NCI-H82 treated with DMSO at 0.1 percent for 48 hours (cell line): ENCODE measurements at regions not wholly inside any gene's neighbourhood (a gene's known extent, or its start where the extent isn't known, plus 50 kb on each side); places are given as distances from the start of the nearest gene placed in this dataset.
"Not testable (repeated sequence)": the region's sequence is repeated elsewhere in the genome, so short reads cannot be mapped to it uniquely, and the experiment has no call there.

ENCODE experiments used
- DNase-seq: peaks from one replicate; lab custom pipeline; 2025; ENCODE audit not compliant: unreplicated experiment; lab: John Stamatoyannopoulos, UW

DNA sequence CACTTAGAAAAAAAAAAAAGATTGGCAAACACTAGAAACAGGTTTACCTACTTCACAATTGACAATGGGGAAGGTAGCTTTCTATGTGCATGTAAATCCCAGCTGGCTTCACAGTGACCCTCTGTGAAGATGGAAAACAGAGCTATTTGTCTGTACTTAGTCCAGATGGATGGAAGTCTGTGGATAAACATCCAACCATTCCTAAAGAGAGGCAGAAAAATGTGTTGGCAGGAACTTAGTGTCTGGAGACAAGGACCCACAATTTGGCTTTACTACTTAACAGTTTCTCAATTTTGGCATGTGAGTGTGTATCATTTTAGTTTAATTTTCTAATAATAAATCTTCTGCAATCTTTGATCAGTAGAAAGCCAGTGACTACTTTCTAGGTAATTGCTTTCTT is 154.4 kb downstream of the RAD51AP2 start:
- DNase-seq, result no peak

GRCh38 chr2:17362956-17363355 is 155.3 kb downstream of the RAD51AP2 start:
- DNase-seq, result no peak

GRCh38 chr2:17355608-17356329 is 162.5 kb downstream of the RAD51AP2 start:
- DNase-seq, result no peak

DNA sequence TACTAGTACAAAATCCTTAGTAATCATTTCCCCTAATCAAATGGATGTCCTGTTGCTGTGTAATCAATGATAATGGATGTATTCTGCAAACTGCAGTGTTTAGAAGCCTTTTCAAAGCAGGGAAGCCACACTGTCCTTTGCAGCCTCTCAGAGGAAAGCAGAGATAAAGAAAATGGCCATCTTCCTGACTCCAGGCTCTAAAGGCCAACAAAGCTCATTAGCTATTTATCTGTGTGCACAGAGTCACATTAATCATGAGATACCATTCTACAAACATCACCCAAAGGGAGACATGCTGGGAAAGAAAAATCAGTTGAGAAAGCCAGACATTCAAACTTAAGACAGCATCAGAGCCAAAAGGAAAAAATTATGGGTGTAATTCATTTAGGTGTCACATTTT is 165.0 kb downstream of the RAD51AP2 start:
- DNase-seq, result no peak

DNA sequence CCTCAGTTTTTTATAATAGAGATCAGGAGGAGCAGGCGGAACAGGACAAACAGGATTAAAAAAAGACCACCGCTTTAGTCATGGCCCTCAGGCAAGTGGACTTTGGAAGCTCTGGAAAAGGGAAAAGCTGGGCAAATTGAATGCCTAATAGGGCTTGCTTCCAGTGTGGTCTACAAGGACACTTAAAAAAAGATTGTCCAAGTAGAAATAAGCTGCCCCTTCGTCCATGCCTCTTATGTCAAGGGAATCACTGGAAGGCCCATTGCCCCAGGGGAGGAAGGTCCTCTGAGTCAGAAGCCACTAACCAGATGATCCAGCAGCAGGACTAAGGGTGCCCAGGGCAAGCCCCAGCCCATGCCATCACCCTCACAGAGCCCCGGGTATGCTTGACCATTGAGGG is 175.5 kb downstream of the RAD51AP2 start:
- not testable (repeated sequence) for DNase-seq

- DNase-seq, result no peak
Measured at GRCh38 chr2:17337507-17337906, 180.7 kb downstream of the RAD51AP2 start.

GRCh38 chr2:17336458-17336857 is 181.8 kb downstream of the RAD51AP2 start:
- no peak for DNase-seq

GRCh38 chr2:17334300-17334699 is 183.9 kb downstream of the RAD51AP2 start:
- no peak for DNase-seq

- DNase-seq, result no peak
Measured at GRCh38 chr2:17331636-17332035, 186.6 kb downstream of the RAD51AP2 start.

- DNase-seq, result no peak
Measured at GRCh38 chr2:17328161-17328560, 190.1 kb downstream of the RAD51AP2 start.

DNA sequence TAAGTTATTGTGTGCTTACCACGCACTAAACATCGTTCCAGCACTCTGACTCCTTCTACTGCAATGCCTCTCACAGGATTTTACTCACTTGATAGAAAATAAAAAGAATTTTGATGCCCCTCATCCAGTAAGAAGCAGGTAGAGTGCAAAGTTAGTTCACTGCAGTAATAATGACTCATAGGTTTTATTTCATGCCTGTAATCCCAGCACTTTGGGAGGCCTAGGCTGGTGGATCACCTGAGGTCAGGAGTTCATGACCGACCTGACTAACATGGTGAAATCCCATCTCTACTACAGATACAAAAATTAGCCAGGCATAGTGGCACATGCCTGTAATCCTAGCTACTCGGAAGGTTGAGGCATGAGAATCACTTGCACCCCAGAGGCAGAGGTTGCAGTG is 190.6 kb downstream of the RAD51AP2 start:
- DNase-seq, result no peak

GRCh38 chr2:17326717-17327116 is 191.5 kb downstream of the RAD51AP2 start:
- DNase-seq, result no peak

- no peak for DNase-seq
Measured at GRCh38 chr2:17323697-17324096, 194.5 kb downstream of the RAD51AP2 start.

GRCh38 chr2:17322461-17322860 is 195.8 kb downstream of the RAD51AP2 start:
- DNase-seq, result no peak

DNA sequence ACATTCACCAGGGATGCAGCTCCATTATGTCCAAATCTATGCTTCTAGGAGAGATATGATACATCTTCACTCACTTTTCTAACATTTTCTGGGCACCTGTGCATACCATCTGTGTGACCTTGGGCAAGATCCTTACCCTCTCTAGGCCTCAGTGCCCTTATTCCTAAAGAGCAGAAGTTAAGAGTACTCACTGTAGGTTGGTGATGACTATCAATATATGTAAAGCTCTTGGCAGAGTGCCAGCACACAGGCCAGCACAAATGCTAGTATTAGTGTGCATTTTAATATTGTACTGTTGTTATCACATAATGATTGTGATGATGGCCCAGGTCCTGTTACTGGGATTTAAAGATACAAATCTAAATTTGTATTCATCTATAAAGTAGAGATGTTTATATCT is 199.2 kb downstream of the RAD51AP2 start:
- DNase-seq, result no peak

DNA sequence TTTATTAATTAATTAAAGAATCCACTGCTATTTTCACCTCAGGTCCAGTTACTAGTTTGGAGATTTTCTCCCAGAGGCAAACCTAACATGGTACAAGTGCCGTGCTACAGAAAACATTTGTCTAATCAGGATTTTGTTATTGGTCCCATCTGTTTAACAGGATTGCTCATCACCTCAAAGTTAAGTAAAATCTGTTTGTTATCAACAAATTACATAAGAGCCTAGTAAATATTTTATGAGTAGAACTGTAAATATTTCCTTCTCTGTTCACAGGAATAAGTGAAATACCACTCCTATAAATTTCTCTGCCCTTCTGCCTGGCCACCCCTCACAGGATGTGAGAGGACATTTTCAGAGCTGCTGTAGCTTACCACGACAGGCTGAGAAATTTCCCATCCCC is 200.2 kb downstream of the RAD51AP2 start:
- DNase-seq, result no peak

GRCh38 chr2:17317439-17317976 is 200.7 kb downstream of the RAD51AP2 start:
- no peak for DNase-seq

DNA sequence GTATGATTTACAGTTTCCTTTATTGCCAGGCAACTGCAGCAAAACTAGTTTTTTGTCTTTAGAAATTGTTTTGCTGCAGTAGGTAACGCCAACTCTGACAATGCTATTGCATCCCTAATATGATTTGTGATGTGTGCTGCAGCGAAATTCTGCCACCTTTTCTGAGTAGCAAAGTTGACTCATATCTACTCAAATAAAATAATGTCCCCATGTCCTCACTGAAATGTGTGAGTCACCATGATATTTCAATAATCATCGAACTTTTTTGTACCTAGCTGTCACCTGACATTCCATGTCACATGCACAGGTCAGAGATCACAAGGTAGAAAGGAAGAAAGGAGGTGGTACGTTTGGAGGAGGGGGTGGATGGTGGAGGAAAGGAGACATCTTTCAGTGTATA is 205.0 kb downstream of the RAD51AP2 start:
- no peak for DNase-seq

- DNase-seq, result no peak
Measured at GRCh38 chr2:17311771-17312511, 206.3 kb downstream of the RAD51AP2 start.

GRCh38 chr2:17311106-17311619 is 207.1 kb downstream of the RAD51AP2 start:
- DNase-seq, result no peak

- peak; percentile 78 for DNase-seq
Measured at GRCh38 chr2:17309741-17310339, 208.4 kb downstream of the RAD51AP2 start.

- DNase-seq, result no peak
Measured at GRCh38 chr2:17309181-17309580, 209.1 kb downstream of the RAD51AP2 start.
